Stimulated activated CD4-positive, alpha-beta T cell treated with anti-CD3 and anti-CD28 coated beads, TNF-alpha, amount 100 ng/mL, for 1 hour (primary cell): ENCODE measurements at regions not wholly inside any gene's neighbourhood (a gene's known extent, or its start where the extent isn't known, plus 50 kb on each side); places are given as distances from the start of the nearest gene placed in this dataset.
"Not testable (repeated sequence)": the region's sequence is repeated elsewhere in the genome, so short reads cannot be mapped to it uniquely, and the experiment has no call there.

Experiments
- DNase-seq, 3 donors: peaks; one replicate each; pipeline ENCODE4 v3.0.0-alpha.2; 2020; ENCODE audit warnings: low read depth in 3 of 3, low spot score in 1 of 3

GRCh38 chr7:142537760-142538159 is 211.5 kb upstream of the PRSS1 start:
- no peak for DNase-seq

GRCh38 chr7:142535123-142535779 is 214.0 kb upstream of the PRSS1 start:
- DNase-seq, result peak; percentile 24 to 60 (median 30)

- no peak for DNase-seq
Measured at GRCh38 chr7:142534726-142535122, 214.5 kb upstream of the PRSS1 start.

GRCh38 chr7:142533920-142534319 is 215.4 kb upstream of the PRSS1 start:
- DNase-seq, result no peak

GRCh38 chr7:142529591-142529990 is 219.7 kb upstream of the PRSS1 start:
- DNase-seq, result no peak

GRCh38 chr7:142528608-142529408 is 220.5 kb upstream of the PRSS1 start:
- no peak for DNase-seq

GRCh38 chr7:142523821-142524460 is 225.3 kb upstream of the PRSS1 start:
- DNase-seq, result no peak

- DNase-seq, result no peak
Measured at GRCh38 chr7:142522735-142523134, 226.5 kb upstream of the PRSS1 start.

GRCh38 chr7:142520885-142521284 is 228.4 kb upstream of the PRSS1 start:
- DNase-seq, result not testable (repeated sequence)

GRCh38 chr7:142520455-142520854 is 228.8 kb upstream of the PRSS1 start:
- not testable (repeated sequence) for DNase-seq

- no peak for DNase-seq
Measured at GRCh38 chr7:142519079-142520078, 229.9 kb upstream of the PRSS1 start.

GRCh38 chr7:142516038-142516501 is 233.2 kb upstream of the PRSS1 start:
- DNase-seq, result no peak

GRCh38 chr7:142514716-142515115 is 234.6 kb upstream of the PRSS1 start:
- DNase-seq, result not testable (repeated sequence)

GRCh38 chr7:142513178-142513955 is 235.9 kb upstream of the PRSS1 start:
- DNase-seq, result no peak

- DNase-seq, result no peak
Measured at GRCh38 chr7:142511801-142512200, 237.5 kb upstream of the PRSS1 start.

- DNase-seq, result no peak
Measured at GRCh38 chr7:142511374-142511773, 237.9 kb upstream of the PRSS1 start.

GRCh38 chr7:142509235-142509634 is 240.0 kb upstream of the PRSS1 start:
- not testable (repeated sequence) for DNase-seq

GRCh38 chr7:142508251-142508650 is 241.0 kb upstream of the PRSS1 start:
- no peak for DNase-seq

GRCh38 chr7:142507799-142508198 is 241.5 kb upstream of the PRSS1 start:
- DNase-seq, result no peak

GRCh38 chr7:142507066-142507465 is 242.2 kb upstream of the PRSS1 start:
- not testable (repeated sequence) for DNase-seq
